GM12872 (cell line): ENCODE measurements at regions not wholly inside any gene's neighbourhood (a gene's known extent, or its start where the extent isn't known, plus 50 kb on each side); places are given as distances from the start of the nearest gene placed in this dataset.

Source experiments
- CTCF ChIP-seq: IDR thresholded peaks from 3 replicates; pipeline ENCODE4 v1.5.1; 2011; ENCODE audit warnings: low read depth, mild to moderate bottlenecking, low read length, moderate library complexity; ENCODE audit not compliant: insufficient read depth

DNA sequence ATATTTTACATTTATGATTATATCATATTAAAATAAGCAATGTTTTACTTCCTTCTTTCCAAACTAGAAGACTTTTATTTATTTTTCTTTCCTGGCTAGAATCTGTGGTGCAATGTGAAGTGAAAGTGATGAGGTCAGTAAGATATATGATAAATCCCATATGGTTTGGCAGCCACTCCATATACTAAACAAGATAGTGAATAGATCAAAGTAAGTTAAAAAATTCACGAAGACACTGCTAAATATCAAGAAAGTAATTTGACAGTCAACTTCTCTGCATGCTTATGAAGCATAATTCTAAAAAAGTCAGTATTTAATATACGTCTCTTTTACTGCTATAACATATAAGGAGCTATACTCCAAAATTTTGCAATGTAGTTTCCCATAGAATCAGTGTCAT is 972.8 kb downstream of the DTWD2 start:
- TF ChIP-seq CTCF = no peak

- TF ChIP-seq CTCF = no peak
Measured at GRCh38 chr5:118009741-118010297, 978.5 kb downstream of the DTWD2 start.

GRCh38 chr5:118008779-118009178 is 979.6 kb downstream of the DTWD2 start:
- TF ChIP-seq CTCF = no peak

DNA sequence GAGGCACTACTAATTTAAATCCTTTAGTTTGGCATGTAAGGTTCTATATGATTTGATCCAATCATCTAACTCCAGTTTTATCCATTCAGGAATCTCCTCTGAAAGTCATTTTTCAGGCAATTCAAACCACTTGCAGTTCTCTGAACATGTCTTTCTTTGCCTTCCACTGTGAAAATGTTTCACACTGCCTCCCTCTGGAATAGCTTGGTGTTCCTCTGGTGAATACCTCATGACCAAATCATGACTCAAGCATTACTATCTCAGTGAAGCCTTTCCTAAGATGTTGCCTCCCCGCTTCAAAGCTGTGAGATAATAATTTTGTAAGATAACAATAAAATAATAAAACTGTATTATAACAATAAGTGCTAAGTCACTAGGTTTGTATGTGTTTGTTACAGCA is 981.1 kb downstream of the DTWD2 start:
- TF ChIP-seq CTCF = no peak

DNA sequence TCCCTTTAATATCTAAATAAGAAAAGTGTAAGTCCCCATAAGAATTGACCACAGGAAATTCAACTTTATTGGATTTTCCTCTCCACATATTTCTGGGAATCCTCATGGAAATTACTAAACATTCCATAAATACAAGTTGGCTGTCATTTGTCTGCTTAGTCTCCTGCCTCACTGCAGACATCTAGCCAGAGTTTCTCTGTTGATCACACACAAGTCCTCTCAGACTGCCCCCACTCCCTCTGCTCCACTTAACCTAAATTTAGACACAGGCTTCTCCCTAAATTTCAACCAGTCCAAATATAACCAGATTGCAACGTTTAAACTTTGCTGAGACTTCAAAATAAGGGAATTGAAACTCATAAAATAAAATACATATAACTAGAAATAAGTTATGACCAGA is 982.1 kb downstream of the DTWD2 start:
- no peak for TF ChIP-seq CTCF

- TF ChIP-seq CTCF = no peak
Measured at GRCh38 chr5:117999939-118000549, 988.3 kb downstream of the DTWD2 start.

GRCh38 chr5:117982691-117983090 is 1005.7 kb downstream of the DTWD2 start:
- no peak for TF ChIP-seq CTCF
